Kidney (tissue), 13 donors: ENCODE measurements at regions not wholly inside any gene's neighbourhood (a gene's known extent, or its start where the extent isn't known, plus 50 kb on each side); places are given as distances from the start of the nearest gene placed in this dataset.

Source experiments
- DNase-seq, 5 donors: peaks; one replicate each; pipeline ENCODE4 v3.0.0-alpha.2; 2013 to 2020
- FAIRE-seq: peaks from 2 replicates; lab custom pipeline; 2012; peaks lifted over from hg19 to GRCh38; lab: Jason Lieb, UNC
- H3K27ac ChIP-seq, 2 donors: one replicate each; pipeline ENCODE4 v1.7.0; 2013; ENCODE audit warnings: low read depth in 2 of 2, low read length in 2 of 2, inconsistent platforms in 1 of 2
- H3K27me3 ChIP-seq: one replicate; pipeline ENCODE4 v1.7.1; 2013; ENCODE audit warnings: low read length, inconsistent platforms; ENCODE audit not compliant: control insufficient read depth, insufficient read depth
- H3K36me3 ChIP-seq, 3 donors: one replicate each; pipeline versions ENCODE4 v1.7.0 to v1.7.1; 2013; ENCODE audit warnings: low read length in 3 of 3, control low read depth in 1 of 3, inconsistent platforms in 1 of 3; ENCODE audit not compliant: insufficient read depth in 3 of 3, control insufficient read depth in 2 of 3
- H3K4me1 ChIP-seq, 3 donors: one replicate each; pipeline versions ENCODE4 v1.7.0 to v1.7.1; 2013; ENCODE audit warnings: low read length in 3 of 3, inconsistent platforms in 1 of 3, low read depth in 1 of 3; ENCODE audit not compliant: control insufficient read depth in 2 of 3, insufficient read depth in 2 of 3
- H3K4me3 ChIP-seq, 3 donors: one replicate each; pipeline versions ENCODE4 v1.7.0 to v1.8.1; 2013; ENCODE audit warnings: low read length in 3 of 3, control low read depth in 1 of 3, inconsistent platforms in 1 of 3
- H3K9ac ChIP-seq, 3 donors: one replicate each; pipeline versions ENCODE4 v1.7.0 to v1.7.1; 2013; ENCODE audit warnings: low read length in 3 of 3, control low read depth in 1 of 3, inconsistent platforms in 1 of 3
- H3K9me3 ChIP-seq, 3 donors: one replicate each; pipeline versions ENCODE4 v1.7.0 to v1.7.1; 2013; ENCODE audit warnings: low read length in 3 of 3, control low read depth in 1 of 3, inconsistent platforms in 1 of 3; ENCODE audit not compliant: control insufficient read depth in 2 of 3, insufficient read depth in 1 of 3
- CTCF ChIP-seq: IDR thresholded peaks from 3 replicates; pipeline ENCODE4 v1.5.1; 2012; ENCODE audit warnings: mild to moderate bottlenecking, moderate library complexity, borderline replicate concordance; ENCODE audit not compliant: insufficient read depth; ENCODE audit errors: extremely low read depth
- intact Hi-C: fragments of 100-400 bp; cut with DNase I; formaldehyde crosslinking; loops from one replicate; pipeline ENCODE4 v1.11.1; 2022
- donor health status: control.
- donor health status: control.
- donor health status: control.
- donor health status: control.
- donor health status: control.
- donor health status: DM: yes; HTN: yes; CAD: no.
- donor health status: Normal renal cell carcinoma (clear cell type).

GRCh38 chr16:9331503-9331902, 240.1 kb downstream of the HAPSTR1 start:
- no peak for TF ChIP-seq CTCF
- Histone ChIP-seq H3K4me1 (peaks cover 0 to 4% (median 2%) of the 10 kb centered on the region in 3 donors), H3K9me3 (no peaks in the 10 kb centered on the region), H3K36me3 (no peaks in the 10 kb centered on the region), H3K4me3 (no peak overlapping the region), H3K27ac (no peak overlapping the region), H3K9ac (no peak overlapping the region), H3K27me3 (no peaks in the 10 kb centered on the region)
- DNase-seq (no peak), FAIRE-seq (no peak)
- intact Hi-C loops = no loop called here

GRCh38 chr16:9332574-9333148, 241.2 kb downstream of the HAPSTR1 start:
- TF ChIP-seq CTCF = no peak
- Histone ChIP-seq H3K27ac (no peak overlapping the region), H3K36me3 (no peaks in the 10 kb centered on the region), H3K27me3 (no peaks in the 10 kb centered on the region), H3K9ac (no peak overlapping the region), H3K4me1 (peaks cover 0 to 4% (median 2%) of the 10 kb centered on the region in 3 donors), H3K4me3 (no peak overlapping the region), H3K9me3 (no peaks in the 10 kb centered on the region)
- no peak for FAIRE-seq
- DNase-seq = no peak
- intact Hi-C loops = no loop called here

GRCh38 chr16:9333469-9333868, 242.0 kb downstream of the HAPSTR1 start:
- peaks cover 0 to 2% (median 0%) of the 10 kb centered on the region in 3 donors for H3K4me1 ChIP-seq
- H3K9ac ChIP-seq = no peak overlapping the region
- no peak overlapping the region for H3K4me3 ChIP-seq
- H3K36me3 ChIP-seq = no peaks in the 10 kb centered on the region
- DNase-seq (no peak), FAIRE-seq (no peak)
- no peak overlapping the region for H3K27ac ChIP-seq
- no peak for TF ChIP-seq CTCF
- no peaks in the 10 kb centered on the region for H3K9me3 ChIP-seq
- intact Hi-C loops = no loop called here
- H3K27me3 ChIP-seq = no peaks in the 10 kb centered on the region

- H3K27ac ChIP-seq = no peak overlapping the region
- FAIRE-seq = no peak
Measured at GRCh38 chr16:9334103-9334502, 242.7 kb downstream of the HAPSTR1 start.

More at GRCh38 chr16:9334103-9334502, 242.7 kb downstream of the HAPSTR1 start:
- no peak overlapping the region for H3K4me3 ChIP-seq
- H3K27me3 ChIP-seq = no peaks in the 10 kb centered on the region
- no peaks in the 10 kb centered on the region for H3K9me3 ChIP-seq
- no peak for TF ChIP-seq CTCF
- no peak for DNase-seq
- intact Hi-C loops = no loop called here
- peaks cover 0 to 2% (median 0%) of the 10 kb centered on the region in 3 donors for H3K4me1 ChIP-seq
- no peak overlapping the region for H3K9ac ChIP-seq
- no peaks in the 10 kb centered on the region for H3K36me3 ChIP-seq
